GM12892 (cell line): ENCODE measurements at regions not wholly inside any gene's neighbourhood (a gene's known extent, or its start where the extent isn't known, plus 50 kb on each side); places are given as distances from the start of the nearest gene placed in this dataset.

Experiments
- DNase-seq: peaks from one replicate; pipeline ENCODE4 v3.0.0; 2011; ENCODE audit not compliant: insufficient read length
- FAIRE-seq: peaks from 2 replicates; lab custom pipeline; 2011; peaks lifted over from hg19 to GRCh38; lab: Jason Lieb, UNC
- POLR2A ChIP-seq: IDR thresholded peaks from 2 replicates; pipeline ENCODE4 v1.6.1; 2011; ENCODE audit warnings: low read depth, low read length, control low read depth
- POLR2AphosphoS5 ChIP-seq: IDR thresholded peaks from 2 replicates; pipeline ENCODE4 v1.6.1; 2011; ENCODE audit warnings: low read depth, low read length, control low read depth
- TAF1 ChIP-seq: IDR thresholded peaks from 2 replicates; pipeline ENCODE4 v1.6.1; 2011; ENCODE audit warnings: low read depth, mild to moderate bottlenecking, control low read depth, low read length, borderline replicate concordance

DNA sequence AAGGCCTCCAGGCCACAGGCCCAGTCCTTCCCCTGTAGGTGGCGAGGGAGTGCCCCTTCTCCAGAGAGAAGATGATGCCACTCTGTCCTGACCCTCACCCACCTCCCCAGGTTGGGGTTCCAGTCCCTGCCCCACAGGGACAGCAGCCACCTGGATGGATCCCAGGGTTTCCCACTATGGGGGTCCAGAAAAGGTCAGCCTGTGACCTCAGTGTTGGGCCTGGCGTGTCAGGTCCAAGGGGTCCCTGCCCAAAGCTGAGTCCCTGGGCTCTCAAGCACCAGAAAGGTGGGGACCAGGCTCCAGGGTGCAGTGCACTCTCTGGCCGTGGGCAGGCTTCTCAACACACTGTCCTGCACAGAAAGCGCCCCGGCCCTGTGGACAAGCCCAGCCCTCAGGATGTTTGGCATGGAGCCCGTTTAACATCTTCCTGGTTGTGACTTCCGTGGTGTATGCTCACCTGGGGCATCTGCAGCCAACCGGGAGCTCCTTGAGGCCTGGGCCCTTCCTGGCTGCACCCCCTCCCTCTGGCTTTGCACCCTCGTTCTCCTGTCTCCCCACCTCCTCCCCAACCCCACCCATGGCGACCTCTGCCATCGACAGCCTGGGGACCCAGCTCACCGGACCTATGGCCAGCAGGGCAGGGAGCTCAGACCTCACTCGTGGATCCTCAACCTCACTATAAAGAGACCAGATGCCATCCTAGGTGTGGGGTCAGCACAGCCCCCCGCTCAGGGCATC lies 58.3 kb upstream of the PPP2R2D start:
- DNase-seq (no peak), FAIRE-seq (no peak)
- no peak for TF ChIP-seq POLR2A
- TF ChIP-seq TAF1 = no peak
- TF ChIP-seq POLR2AphosphoS5 = no peak

DNA sequence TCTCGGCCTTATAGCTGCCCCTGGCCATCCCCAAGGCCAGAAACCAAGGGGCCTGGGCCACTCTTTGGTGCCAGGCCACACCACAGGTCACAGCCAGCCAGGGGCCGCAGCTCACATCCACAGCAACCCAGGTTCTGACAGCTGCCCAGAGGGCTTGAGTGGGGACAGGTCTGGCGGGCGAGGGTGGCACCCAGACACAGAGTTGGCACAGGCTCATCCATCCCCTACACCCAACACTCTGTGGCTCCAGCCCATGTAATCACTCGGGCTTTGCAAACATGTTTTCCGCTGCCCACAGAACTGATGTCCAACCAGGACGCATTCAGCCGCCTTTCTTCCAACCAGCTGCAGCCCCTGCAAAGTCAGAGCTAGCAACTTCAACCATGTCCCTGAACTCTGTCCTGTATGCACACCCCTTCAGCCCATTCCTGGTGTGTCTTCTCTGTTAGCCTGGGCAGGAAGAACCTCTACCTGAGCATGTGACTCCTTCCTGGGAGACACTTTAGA lies 57.7 kb upstream of the PPP2R2D start:
- FAIRE-seq = no peak
- TF ChIP-seq TAF1 (no peak), POLR2AphosphoS5 (no peak), POLR2A (no peak)

DNA sequence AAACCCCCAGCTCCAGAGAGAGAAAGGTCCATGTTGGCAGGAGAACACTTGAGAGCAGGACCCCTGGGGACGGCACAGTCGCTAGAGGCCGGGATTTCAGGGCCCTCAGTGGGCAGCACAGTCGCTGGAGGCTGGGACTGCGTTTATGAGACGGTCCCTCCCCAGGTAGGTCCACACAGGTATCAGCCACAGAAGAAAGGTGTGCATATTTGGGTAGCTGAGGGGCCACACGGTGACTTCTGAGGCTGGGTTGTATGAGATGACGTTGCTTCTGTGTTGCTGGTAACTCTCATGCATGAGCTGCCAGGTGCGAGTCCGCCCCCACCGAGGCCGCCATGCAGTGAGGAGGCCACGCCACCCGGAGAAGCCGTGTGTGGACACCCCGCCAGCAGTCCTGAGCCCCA lies 56.9 kb upstream of the PPP2R2D start:
- DNase-seq (no peak), FAIRE-seq (no peak)
- TF ChIP-seq POLR2A = no peak
- no peak for TF ChIP-seq POLR2AphosphoS5
- no peak for TF ChIP-seq TAF1

More for the DNA sequence above, 57.7 kb upstream of the PPP2R2D start:
- DNase-seq = no peak

DNA sequence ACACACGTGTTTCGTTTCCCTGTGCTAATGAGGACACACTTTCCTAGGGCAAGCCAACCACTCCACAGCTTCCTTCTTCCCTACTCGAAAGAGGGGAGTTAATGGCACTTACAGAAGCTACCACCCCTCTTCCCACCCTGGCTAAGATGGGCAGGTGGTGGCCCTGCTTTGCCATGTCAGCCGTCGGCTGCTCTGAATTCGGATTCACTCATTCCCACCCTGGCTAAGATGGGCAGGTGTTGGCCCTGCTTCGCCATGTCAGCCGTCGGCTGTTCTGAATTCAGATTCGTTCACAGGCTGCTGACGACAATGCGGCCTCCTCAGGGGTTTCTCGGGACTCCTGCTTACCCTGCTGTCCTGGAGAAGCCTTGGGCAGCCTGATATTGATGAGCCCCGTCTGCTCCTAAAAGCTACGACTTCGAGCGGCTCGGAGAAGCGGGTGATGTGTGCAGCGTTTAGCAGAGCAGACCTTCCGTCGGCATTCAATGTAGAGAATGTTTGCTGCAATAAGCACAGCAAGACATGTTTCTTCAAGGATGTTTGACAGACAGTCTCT lies 56.2 kb upstream of the PPP2R2D start:
- FAIRE-seq = no peak
- no peak for DNase-seq
- TF ChIP-seq TAF1 = no peak
- TF ChIP-seq POLR2A = no peak
- no peak for TF ChIP-seq POLR2AphosphoS5

DNA sequence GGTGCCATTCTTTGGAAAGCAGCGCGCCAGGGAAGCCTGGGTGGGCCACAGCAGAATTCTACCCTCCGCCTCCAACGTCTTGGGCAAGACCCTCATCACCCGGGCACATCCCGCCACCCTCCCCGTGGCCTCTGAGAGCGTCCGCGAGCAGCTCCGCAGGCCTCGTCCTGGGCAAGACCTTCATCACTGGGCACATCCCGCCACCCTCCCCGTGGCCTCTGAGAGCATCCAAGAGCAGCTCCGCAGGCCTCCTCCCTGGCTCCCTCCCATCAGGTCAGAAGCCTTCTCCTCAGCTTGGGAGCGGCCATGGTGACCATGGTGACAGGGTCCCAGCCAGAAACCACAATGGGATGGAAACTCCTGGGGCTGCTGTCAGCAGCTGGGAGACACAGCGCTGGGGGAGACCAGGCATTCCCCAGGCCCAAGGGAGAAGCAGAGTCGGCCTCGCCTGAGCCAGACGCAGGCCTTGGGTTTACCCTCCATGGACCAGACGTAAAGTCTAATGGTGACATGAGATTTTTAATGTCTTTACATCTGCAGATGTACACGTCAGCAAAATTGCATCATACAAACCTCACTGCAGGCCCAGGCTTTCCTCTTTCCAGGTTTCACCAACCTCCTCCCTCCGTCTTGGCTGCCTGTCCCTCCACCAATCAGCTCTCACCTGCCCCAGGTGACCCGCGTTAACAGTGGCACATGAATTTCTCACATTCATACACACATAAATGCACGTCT lies 55.1 kb upstream of the PPP2R2D start:
- no peak for TF ChIP-seq TAF1
- TF ChIP-seq POLR2A = no peak
- no peak for TF ChIP-seq POLR2AphosphoS5
- no peak for FAIRE-seq

DNA sequence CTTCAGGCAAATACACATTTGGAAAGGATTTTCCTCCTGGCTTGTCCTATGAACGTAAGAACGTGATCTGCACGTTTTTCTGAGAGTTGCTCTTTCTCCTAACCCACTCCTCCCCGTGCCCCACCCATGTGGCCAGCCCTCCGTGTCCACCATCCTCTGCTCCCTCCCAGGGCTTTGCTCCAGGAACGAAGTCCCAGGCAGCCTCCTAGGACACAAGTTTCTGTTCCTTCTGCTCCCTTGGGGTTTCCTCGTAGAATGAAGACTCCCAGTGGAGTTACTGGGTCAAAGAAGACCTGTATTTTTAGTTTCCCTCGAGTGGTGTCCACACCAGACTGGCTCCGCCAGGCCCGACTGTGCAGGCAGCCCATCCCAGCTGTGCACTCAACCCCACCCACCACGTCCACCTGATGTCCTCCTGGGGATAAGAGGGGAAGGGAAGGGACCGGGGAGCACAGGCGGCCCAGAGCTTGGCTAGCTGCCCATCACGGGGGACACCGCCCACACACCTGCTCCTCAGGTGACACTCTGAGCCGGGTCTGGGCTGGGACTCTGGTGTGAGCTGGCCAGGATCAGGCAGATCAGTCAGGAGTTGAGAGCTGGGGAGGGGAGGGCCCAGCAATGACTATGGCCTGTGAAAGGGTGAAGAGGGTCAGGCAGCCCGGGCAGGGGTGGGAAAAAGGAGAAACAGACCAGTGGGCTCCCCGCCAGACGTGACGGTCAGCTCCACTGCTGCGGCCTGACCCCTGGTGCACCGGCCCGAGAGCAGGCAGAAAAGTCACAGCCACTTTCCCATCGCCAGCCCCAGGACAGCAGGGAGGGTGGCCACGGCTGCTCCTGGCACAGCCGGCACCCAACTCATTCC lies 54.3 kb upstream of the PPP2R2D start:
- DNase-seq = no peak
- FAIRE-seq = no peak
- TF ChIP-seq TAF1 = no peak
- TF ChIP-seq POLR2A = no peak
- no peak for TF ChIP-seq POLR2AphosphoS5

More for the DNA sequence above, 55.1 kb upstream of the PPP2R2D start:
- no peak for DNase-seq

DNA sequence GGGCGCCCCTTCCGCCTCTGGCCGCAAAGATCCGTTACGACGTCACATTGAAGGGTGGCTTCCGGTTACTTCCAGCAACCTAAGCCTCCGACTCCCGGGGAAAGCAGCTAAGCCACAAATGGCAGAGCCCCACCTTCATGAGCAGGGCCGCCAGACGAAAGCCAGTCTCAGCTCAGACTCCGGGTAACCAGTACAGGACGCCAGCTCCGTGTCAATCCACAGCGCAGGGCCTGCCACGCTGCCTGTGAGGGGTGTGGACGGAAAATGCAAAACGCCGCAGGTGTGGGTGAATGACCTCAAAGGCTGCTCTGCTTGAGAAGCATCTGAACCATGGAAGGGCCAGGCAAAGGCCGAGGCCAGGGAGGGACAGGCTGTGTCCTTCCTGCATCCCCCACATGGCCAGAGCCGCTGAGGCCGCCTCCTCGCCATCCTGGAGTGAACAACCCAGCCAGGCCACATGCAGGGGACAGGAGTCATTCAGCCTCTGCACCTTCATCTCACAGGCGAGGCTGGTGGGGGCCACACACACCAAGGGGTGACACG lies 53.5 kb upstream of the PPP2R2D start:
- FAIRE-seq = no peak

DNA sequence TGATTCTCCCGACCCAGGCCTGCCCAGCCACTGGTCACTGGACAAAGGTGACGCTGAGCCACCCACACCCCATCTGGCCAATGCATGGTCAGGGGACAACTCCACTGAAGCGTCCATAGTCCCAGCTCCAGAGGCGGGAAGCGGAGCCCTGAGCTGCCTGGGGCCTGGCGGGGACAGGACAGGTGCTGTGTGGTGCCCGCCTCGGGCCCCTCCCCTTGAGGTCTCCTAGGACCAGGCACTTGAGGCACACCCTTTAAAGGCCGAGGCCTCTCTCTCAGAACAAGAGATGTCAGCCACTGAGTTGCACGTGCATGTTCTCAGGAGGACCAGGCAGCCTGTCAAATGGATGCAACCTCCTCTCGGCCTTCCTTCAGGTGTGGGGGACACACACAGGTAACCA lies 52.5 kb upstream of the PPP2R2D start:
- FAIRE-seq = no peak
- TF ChIP-seq POLR2A (no peak), TAF1 (no peak), POLR2AphosphoS5 (no peak)
- DNase-seq = no peak

More for the DNA sequence above, 53.5 kb upstream of the PPP2R2D start:
- no peak for DNase-seq
- no peak for TF ChIP-seq TAF1
- no peak for TF ChIP-seq POLR2A
- no peak for TF ChIP-seq POLR2AphosphoS5

DNA sequence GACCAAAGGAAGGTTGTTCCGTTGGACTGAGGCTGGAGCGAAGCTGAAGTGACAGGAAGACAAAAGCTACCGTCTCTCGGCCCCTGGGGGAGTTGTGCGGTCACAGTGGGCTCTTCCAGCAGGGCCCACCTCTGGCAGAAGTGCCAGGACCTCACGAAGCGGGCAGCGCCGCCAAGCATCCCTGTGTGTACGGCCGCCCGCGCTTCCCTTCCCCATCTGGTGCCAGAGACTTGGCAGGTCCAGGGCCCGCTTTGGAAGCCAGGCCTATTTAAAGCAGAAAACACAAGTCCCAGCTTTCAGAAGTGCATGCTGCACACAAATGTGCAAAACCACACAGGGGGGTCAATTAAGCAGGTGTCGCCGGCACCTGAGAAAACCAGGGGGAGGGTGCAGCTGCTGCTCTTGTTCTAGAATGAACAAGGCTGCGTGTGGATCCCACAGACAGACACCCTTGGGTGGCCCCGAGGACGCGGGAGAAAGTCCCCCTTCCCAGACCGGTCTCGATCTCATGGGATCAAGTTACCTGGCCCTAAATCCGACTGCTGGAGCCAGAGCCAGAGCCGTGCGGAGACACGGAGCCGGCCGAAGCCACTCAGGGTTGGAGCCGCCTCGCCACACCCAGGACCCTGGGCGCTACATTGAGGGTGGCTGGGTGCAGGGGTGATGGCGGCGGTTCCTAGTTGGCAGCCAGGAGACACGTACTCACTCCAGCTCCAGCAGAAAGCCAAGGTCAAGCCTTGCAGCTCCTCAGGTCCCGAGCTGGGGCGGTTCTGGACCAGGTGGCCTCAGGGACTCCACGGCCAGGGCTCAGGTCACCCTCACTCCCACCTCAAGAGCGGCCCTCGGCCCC lies 51.8 kb upstream of the PPP2R2D start:
- no peak for FAIRE-seq
- TF ChIP-seq POLR2A (no peak), POLR2AphosphoS5 (no peak), TAF1 (no peak)
- DNase-seq = no peak
